ENCODE measurements at regions not wholly inside any gene's neighbourhood (a gene's known extent, or its start where the extent isn't known, plus 50 kb on each side); places are given as distances from the start of the nearest gene placed in this dataset.

DNA sequence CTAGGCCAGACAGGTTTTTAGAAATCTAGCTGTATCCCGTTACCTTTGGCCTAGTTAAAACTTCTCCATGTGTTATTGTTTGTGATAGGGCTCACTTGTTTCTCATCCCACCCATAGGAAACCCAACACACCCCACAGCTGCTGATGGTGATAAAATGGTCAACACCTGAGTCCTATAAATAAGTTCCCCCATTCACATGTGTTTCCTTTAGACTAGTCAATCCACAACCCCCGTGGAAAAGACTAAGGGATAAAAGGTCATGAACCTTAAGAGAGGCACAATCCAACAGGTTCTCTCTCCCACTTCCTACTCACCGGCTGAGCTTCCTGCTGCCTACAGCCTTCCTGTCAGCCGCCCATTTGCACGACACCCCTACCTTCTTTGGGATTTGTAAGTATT, 768.4 kb downstream of the JRKL start:
- TF ChIP-seq CTCF (IDR thresholded peaks at IDR 0.05; ENCODE audit: low read depth, low read length) (no peak), EZH2phosphoT487 (IDR thresholded peaks at IDR 0.05; ENCODE audit: low read depth) (no peak)

All from OCI-LY3 (cell line).